ENCODE measurements at regions not wholly inside any gene's neighbourhood (a gene's known extent, or its start where the extent isn't known, plus 50 kb on each side); places are given as distances from the start of the nearest gene placed in this dataset.

DNA sequence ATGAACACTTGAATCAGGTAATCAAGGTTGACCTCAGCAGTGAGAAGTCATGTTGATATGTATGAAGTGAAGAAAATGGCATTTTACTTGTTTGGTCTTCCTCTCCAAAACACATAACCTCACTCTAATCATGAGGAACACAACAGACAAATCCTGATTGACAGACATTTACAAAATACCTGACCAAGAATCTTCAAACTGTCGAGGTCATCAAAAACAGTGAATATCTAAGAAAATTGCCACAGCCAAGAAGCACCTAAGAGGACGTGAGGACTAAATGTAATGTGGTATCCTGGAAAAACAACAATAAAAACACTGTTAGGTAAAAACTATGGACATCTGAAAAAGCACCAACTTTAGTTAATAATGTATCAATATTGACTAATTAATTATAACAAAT is 129.5 kb upstream of the MAGEB18 start:
- in situ Hi-C loops (cut with MboI) (no loop called here), intact Hi-C loops (cut with micrococcal nuclease; ENCODE audit: unreplicated experiment) (no loop called here)
- ChIA-PET RAD21 (ENCODE audit: unreplicated experiment) (no interaction called here), SMC1A (ENCODE audit: uncharacterized antibody, unreplicated experiment) (no interaction called here), POLR2A (no interaction called here), CTCF (no interaction called here)
- Histone ChIP-seq H3K27me3 (replicated peaks in 1 of 2; ENCODE audit: control insufficient read depth in 2 of 2, insufficient read depth in 2 of 2, low read length in 1 of 2) (no peaks in the 10 kb centered on the region), H3K9me3 (replicated peaks; ENCODE audit: control insufficient read depth, insufficient read depth, low read length) (no peaks in the 10 kb centered on the region), H3K4me2 (ENCODE audit: control insufficient read depth, insufficient read depth) (no peak overlapping the region), H2AFZ (ENCODE audit: control insufficient read depth, low read depth, low read length) (no peak overlapping the region), H3K79me2 (ENCODE audit: control insufficient read depth, insufficient read depth, low read length) (no peaks in the 10 kb centered on the region), H4K20me1 (ENCODE audit: control insufficient read depth, insufficient read depth) (no peaks in the 10 kb centered on the region), H3K9ac (ENCODE audit: control insufficient read depth, insufficient read depth, low read length) (no peak overlapping the region), H3K4me1 (ENCODE audit: control insufficient read depth, insufficient read depth, low read length) (no peaks in the 10 kb centered on the region), H3K4me3 (no peak overlapping the region), H3K36me3 (ENCODE audit: control insufficient read depth in 2 of 2, insufficient read depth in 2 of 2, low read length in 1 of 2) (no peaks in the 10 kb centered on the region), H3K27ac (ENCODE audit: control insufficient read depth, insufficient read depth) (no peak overlapping the region)
- ATAC-seq (no peak), DNase-seq (ENCODE audit: low read depth, low spot score) (no peak), FAIRE-seq (no peak)
- BruUV-seq (replicated peaks): no TSS peak
- WGBS (ENCODE audit: insufficient coverage, insufficient replicate concordance, low lambda C conversion rate, missing lambda C conversion rate): 0% methylated on average over 2 of the region's 2 CpGs
- TF ChIP-seq SPI1 (IDR thresholded peaks at IDR 0.05; ENCODE audit: borderline replicate concordance, insufficient read depth, low read depth, low read length) (no peak), IRF4 (IDR thresholded peaks at IDR 0.05; ENCODE audit: low read depth, low read length) (no peak), SRF (IDR thresholded peaks at IDR 0.05; ENCODE audit: low read depth in 2 of 2, low read length in 2 of 2) (no peak), ZNF384 (IDR thresholded peaks at IDR 0.05; ENCODE audit: borderline replicate concordance, low read depth, low read length) (no peak), NR2C2 (IDR thresholded peaks at IDR 0.05; ENCODE audit: borderline replicate concordance, control insufficient read depth, insufficient read length, low read depth) (no peak), SP1 (IDR thresholded peaks at IDR 0.05; ENCODE audit: low read depth, low read length) (no peak), MEF2B (IDR thresholded peaks at IDR 0.05; ENCODE audit: partially characterized antibody, poor library complexity, severe bottlenecking) (no peak), ZNF207 (IDR thresholded peaks at IDR 0.05; ENCODE audit: borderline replicate concordance) (no peak), TAF1 (IDR thresholded peaks at IDR 0.05; ENCODE audit: borderline replicate concordance, low read depth, low read length) (no peak), NFYB (IDR thresholded peaks at IDR 0.05; ENCODE audit: insufficient read depth, low read depth, low read length) (no peak), CUX1 (IDR thresholded peaks at IDR 0.05; ENCODE audit: insufficient replicate concordance, low read depth, low read length) (no peak), RAD51 (IDR thresholded peaks at IDR 0.05) (no peak), PML (IDR thresholded peaks at IDR 0.05; ENCODE audit: low read length) (no peak), CTCF (IDR thresholded peaks at IDR 0.05 in 2 of 3, conservative IDR thresholded peaks at IDR 0.05 in 1 of 3; ENCODE audit: control insufficient read depth in 2 of 3, extremely low read depth in 1 of 3, insufficient read depth in 1 of 3, low read depth in 3 of 3, low read length in 3 of 3) (no peak), ZZZ3 (IDR thresholded peaks at IDR 0.05; ENCODE audit: control insufficient read depth, insufficient read length, low read depth) (no peak), MYB (IDR thresholded peaks at IDR 0.05; ENCODE audit: borderline replicate concordance, low read depth, low read length) (no peak)
- TF ChIP-seq, protein P1, sequence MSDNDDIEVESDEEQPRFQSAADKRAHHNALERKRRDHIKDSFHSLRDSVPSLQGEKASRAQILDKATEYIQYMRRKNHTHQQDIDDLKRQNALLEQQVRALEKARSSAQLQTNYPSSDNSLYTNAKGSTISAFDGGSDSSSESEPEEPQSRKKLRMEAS (IDR thresholded peaks at IDR 0.05; ENCODE audit: low read depth, low read length): no peak
- TF ChIP-seq, protein P2, sequence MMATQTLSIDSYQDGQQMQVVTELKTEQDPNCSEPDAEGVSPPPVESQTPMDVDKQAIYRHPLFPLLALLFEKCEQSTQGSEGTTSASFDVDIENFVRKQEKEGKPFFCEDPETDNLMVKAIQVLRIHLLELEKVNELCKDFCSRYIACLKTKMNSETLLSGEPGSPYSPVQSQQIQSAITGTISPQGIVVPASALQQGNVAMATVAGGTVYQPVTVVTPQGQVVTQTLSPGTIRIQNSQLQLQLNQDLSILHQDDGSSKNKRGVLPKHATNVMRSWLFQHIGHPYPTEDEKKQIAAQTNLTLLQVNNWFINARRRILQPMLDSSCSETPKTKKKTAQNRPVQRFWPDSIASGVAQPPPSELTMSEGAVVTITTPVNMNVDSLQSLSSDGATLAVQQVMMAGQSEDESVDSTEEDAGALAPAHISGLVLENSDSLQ (IDR thresholded peaks at IDR 0.05): no peak
